HG02610 (cell line): ENCODE measurements at regions not wholly inside any gene's neighbourhood (a gene's known extent, or its start where the extent isn't known, plus 50 kb on each side); places are given as distances from the start of the nearest gene placed in this dataset.

Experiments
- ATAC-seq: cut with Tn5 transposase; IDR thresholded peaks from one replicate; pipeline ENCODE4 v1.9.1; 2021; ENCODE audit warnings: mild to moderate bottlenecking, moderate library complexity; ENCODE audit not compliant: unreplicated experiment

DNA sequence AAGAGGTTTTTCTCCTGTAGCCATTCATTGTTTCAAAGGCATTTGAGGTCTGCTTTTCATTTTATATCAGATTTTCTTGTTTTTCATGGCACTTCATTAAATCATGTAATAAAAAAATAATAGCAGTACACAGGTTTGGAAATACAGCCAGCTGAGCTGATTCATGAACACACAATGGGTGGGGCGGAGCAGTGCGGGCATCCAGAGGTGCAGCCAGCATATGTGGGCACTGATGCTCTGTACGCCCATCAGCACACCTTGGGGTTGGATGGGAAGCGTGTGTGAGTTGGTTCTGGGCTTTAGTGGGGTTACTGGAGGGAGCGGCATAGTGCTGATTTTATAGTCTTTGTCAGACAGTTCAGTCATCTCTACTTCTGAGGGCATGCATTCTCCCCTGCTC, 54.2 kb upstream of the IRX4 start:
- no peak for ATAC-seq

DNA sequence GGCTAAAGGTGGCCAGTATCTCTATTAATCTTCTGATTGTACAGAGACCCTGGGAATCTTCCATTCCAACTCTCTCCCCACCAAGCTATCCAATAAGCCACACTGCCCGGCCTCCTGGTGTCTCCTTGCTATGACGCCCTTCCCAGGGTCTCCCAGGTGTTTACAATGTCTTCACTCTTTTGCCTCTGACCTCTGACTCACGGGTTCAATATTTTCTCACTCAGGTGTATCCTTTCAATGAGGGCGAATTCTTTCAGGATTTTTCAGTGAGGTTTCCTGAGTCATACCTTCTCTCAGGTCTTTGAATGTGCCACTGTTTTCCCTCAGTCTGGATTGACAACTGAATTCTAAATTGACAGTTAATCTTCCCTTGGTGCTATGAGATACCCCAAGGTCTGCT, 53.7 kb upstream of the IRX4 start:
- no peak for ATAC-seq

GRCh38 chr5:1934801-1935429, 52.2 kb upstream of the IRX4 start:
- no peak for ATAC-seq

GRCh38 chr5:1934056-1934394, 51.3 kb upstream of the IRX4 start:
- ATAC-seq: no peak

- no peak for ATAC-seq
Measured at GRCh38 chr5:1933364-1934055, 50.8 kb upstream of the IRX4 start.
